Endothelial cell of umbilical vein (primary cell): ENCODE measurements at regions not wholly inside any gene's neighbourhood (a gene's known extent, or its start where the extent isn't known, plus 50 kb on each side); places are given as distances from the start of the nearest gene placed in this dataset.

Experiments used
- BruUV-seq: library from RNA; stranded (reverse); fragments of 400-500 nt; replicated peaks from 2 replicates; lab custom pipeline; 2021; lab: Mats Ljungman, UMichigan
- CTCF ChIA-PET: fragments of 300-600, 350-600 bp; sonication (Branson Sonifier 250); formaldehyde crosslinking; loops from one replicate; lab custom pipeline; 2021; ENCODE audit warnings: antibody characterized with exemption, inconsistent platforms; lab: Charles Lee
- POLR2A ChIA-PET: fragments of 300-600, 350-600 bp; sonication (Branson Sonifier 250); formaldehyde crosslinking; loops from one replicate; lab custom pipeline; 2021; ENCODE audit warnings: antibody characterized with exemption, inconsistent platforms; lab: Charles Lee
- DNase-seq: peaks from one replicate; pipeline ENCODE4 v3.0.0-alpha.2; 2011; ENCODE audit warnings: low read depth, low spot score
- FAIRE-seq: peaks from 2 replicates; lab custom pipeline; 2011; peaks lifted over from hg19 to GRCh38; lab: Jason Lieb, UNC
- H2AFZ ChIP-seq: 2 replicates; pipeline ENCODE4 v1.6.0; 2012; ENCODE audit warnings: low read depth, low read length, control low read depth, inconsistent platforms
- H3K27ac ChIP-seq: 2 replicates; pipeline ENCODE4 v1.5.1; 2011; ENCODE audit warnings: low read depth, mild to moderate bottlenecking, control low read depth, low read length, moderate library complexity; ENCODE audit not compliant: insufficient read depth
- H3K27me3 ChIP-seq, 2 experiments: 2 replicates each; pipeline versions ENCODE4 v1.6.0 to v1.6.1; 2011; ENCODE audit warnings: low read length in 2 of 2, mixed read lengths in 1 of 2; ENCODE audit not compliant: control insufficient read depth in 2 of 2, insufficient read depth in 2 of 2
- H3K36me3 ChIP-seq, 2 experiments: 2 replicates in 1 of 2; 3 replicates in 1 of 2; pipeline ENCODE4 v1.5.1; 2011; ENCODE audit warnings: low read length in 2 of 2, mild to moderate bottlenecking in 1 of 2, moderate library complexity in 1 of 2; ENCODE audit not compliant: control insufficient read depth in 2 of 2, insufficient read depth in 2 of 2; ENCODE audit errors: extremely low read depth in 1 of 2
- H3K4me1 ChIP-seq: 3 replicates; pipeline ENCODE4 v1.5.1; 2011; ENCODE audit warnings: mild to moderate bottlenecking, low read length; ENCODE audit not compliant: control insufficient read depth, insufficient read depth; ENCODE audit errors: extremely low read depth
- H3K4me2 ChIP-seq: 2 replicates; pipeline ENCODE4 v1.6.1; 2011; ENCODE audit warnings: low read length, control low read depth, mixed read lengths; ENCODE audit not compliant: insufficient read depth
- H3K4me3 ChIP-seq, 3 experiments: fragments of 200-600 bp in 1 of 3; sonication (generic), shearing (Covaris generic) in 1 of 3; replicated peaks in 1 of 3; 2 replicates each; pipeline ENCODE4 v1.5.1; 2011 to 2016; ENCODE audit warnings: control low read depth in 3 of 3, low read length in 3 of 3, mild to moderate bottlenecking in 2 of 3, inconsistent platforms in 1 of 3, low read depth in 1 of 3, moderate library complexity in 1 of 3; ENCODE audit not compliant: insufficient read depth in 1 of 3
- H3K79me2 ChIP-seq: 2 replicates; pipeline ENCODE4 v1.6.0; 2012; ENCODE audit warnings: low read length, inconsistent platforms; ENCODE audit not compliant: control insufficient read depth, insufficient read depth
- H3K9ac ChIP-seq: replicated peaks from 2 replicates; pipeline ENCODE3; 2011; ENCODE audit warnings: low read length, control low read depth; ENCODE audit not compliant: insufficient read depth; ENCODE audit errors: extremely low read depth
- H3K9me1 ChIP-seq: replicated peaks from 3 replicates; pipeline ENCODE4 v1.6.0; 2011; ENCODE audit warnings: mild to moderate bottlenecking, low read length; ENCODE audit not compliant: control insufficient read depth, insufficient read depth; ENCODE audit errors: extremely low read depth
- H3K9me3 ChIP-seq: replicated peaks from 2 replicates; pipeline ENCODE4 v1.5.1; 2012; ENCODE audit warnings: low read length, inconsistent platforms; ENCODE audit not compliant: control insufficient read depth, insufficient read depth
- H4K20me1 ChIP-seq: replicated peaks from 2 replicates; pipeline ENCODE3; 2011; ENCODE audit warnings: mild to moderate bottlenecking, low read length; ENCODE audit not compliant: control insufficient read depth, insufficient read depth; ENCODE audit errors: extremely low read depth
- FOS ChIP-seq: IDR thresholded peaks from 2 replicates; pipeline ENCODE4 v1.6.1; 2011; ENCODE audit warnings: mild to moderate bottlenecking, low read length, moderate library complexity, borderline replicate concordance; ENCODE audit not compliant: insufficient read depth
- GATA2 ChIP-seq: IDR thresholded peaks from 2 replicates; pipeline ENCODE4 v1.7.0; 2011; ENCODE audit warnings: low read depth, mild to moderate bottlenecking, moderate library complexity, mixed read lengths, low read length; ENCODE audit not compliant: insufficient read length, insufficient read depth
- JUN ChIP-seq: IDR thresholded peaks from 2 replicates; pipeline ENCODE4 v1.6.1; 2011; ENCODE audit warnings: borderline replicate concordance, low read depth; ENCODE audit not compliant: insufficient read length, insufficient read depth
- MYC ChIP-seq: IDR thresholded peaks from one replicate; pipeline ENCODE4 v1.6.1; 2011; ENCODE audit warnings: mild to moderate bottlenecking, low read depth, low read length
- POLR2A ChIP-seq: IDR thresholded peaks from 2 replicates; pipeline ENCODE4 v1.6.1; 2012; ENCODE audit warnings: low read depth, mild to moderate bottlenecking, control low read depth, low read length
- POLR2AphosphoS5 ChIP-seq: IDR thresholded peaks from 2 replicates; pipeline ENCODE4 v1.6.1; 2012; ENCODE audit warnings: low read depth, mild to moderate bottlenecking, control low read depth, low read length, moderate library complexity; ENCODE audit not compliant: insufficient read depth
- dilution Hi-C: fragments of 300-500 bp; cut with MboI; formaldehyde crosslinking; loops from one replicate; pipeline ENCODE4 v1.15.0; 2019; ENCODE audit warnings: low sequenced_read_pairs; ENCODE audit not compliant: extremely low pct_ligation_motif_present
- intact Hi-C: fragments of 100-400 bp; cut with micrococcal nuclease; formaldehyde crosslinking; loops from one replicate; pipeline ENCODE4 v1.10.0; 2022
- TF ChIP-seq, protein P1 (sequence below): IDR thresholded peaks from 2 replicates; pipeline ENCODE4 v1.6.1; 2011; ENCODE audit not compliant: insufficient read depth, insufficient read length
- TF ChIP-seq, protein P2 (sequence below), 2 donors: IDR thresholded peaks; 1 replicate in 1 of 2; 2 replicates in 1 of 2; pipeline ENCODE4 v1.5.1; 2011; ENCODE audit warnings: low read length in 2 of 2, mild to moderate bottlenecking in 2 of 2, moderate library complexity in 2 of 2, control low read depth in 1 of 2, inconsistent platforms in 1 of 2, low read depth in 1 of 2; ENCODE audit not compliant: insufficient read depth in 1 of 2; ENCODE audit errors: extremely low read depth in 1 of 2

DNA sequence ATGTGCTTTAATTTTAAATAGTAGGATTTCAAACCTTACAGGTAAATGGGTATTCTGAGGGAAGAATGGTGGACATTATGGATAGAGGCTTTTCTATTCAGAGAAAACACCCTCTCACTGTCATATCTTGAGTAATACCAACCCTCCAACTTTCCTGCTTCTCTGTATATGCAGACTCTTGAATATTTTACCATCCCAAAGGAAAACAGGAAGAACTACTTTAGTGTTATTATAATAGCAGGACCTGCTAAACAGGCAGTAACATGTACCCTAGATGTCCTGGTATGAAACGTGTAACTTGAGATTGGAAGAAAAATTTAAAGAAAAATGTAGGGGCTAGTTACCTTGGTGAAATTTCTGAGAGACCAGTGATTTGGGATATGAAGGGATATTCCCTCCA is 82.9 kb upstream of the TRHDE start:
- DNase-seq (no peak), FAIRE-seq (no peak)
- ChIA-PET POLR2A (no interaction called here), CTCF (no interaction called here)
- Histone ChIP-seq H3K4me2 (no peak overlapping the region), H4K20me1 (no peaks in the 10 kb centered on the region), H3K9ac (no peak overlapping the region), H3K4me3 (no peak overlapping the region), H3K79me2 (no peaks in the 10 kb centered on the region), H2AFZ (no peak overlapping the region), H3K9me3 (no peaks in the 10 kb centered on the region), H3K27me3 (no peaks in the 10 kb centered on the region), H3K36me3 (no peaks in the 10 kb centered on the region), H3K27ac (no peak overlapping the region), H3K9me1 (no peaks in the 10 kb centered on the region), H3K4me1 (no peaks in the 10 kb centered on the region)
- no peak for TF ChIP-seq POLR2A
- TF ChIP-seq POLR2AphosphoS5, result no peak
- no peak for TF ChIP-seq JUN
- TF ChIP-seq, protein P1, sequence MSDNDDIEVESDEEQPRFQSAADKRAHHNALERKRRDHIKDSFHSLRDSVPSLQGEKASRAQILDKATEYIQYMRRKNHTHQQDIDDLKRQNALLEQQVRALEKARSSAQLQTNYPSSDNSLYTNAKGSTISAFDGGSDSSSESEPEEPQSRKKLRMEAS, result no peak
- no peak for TF ChIP-seq FOS
- TF ChIP-seq, protein P2, sequence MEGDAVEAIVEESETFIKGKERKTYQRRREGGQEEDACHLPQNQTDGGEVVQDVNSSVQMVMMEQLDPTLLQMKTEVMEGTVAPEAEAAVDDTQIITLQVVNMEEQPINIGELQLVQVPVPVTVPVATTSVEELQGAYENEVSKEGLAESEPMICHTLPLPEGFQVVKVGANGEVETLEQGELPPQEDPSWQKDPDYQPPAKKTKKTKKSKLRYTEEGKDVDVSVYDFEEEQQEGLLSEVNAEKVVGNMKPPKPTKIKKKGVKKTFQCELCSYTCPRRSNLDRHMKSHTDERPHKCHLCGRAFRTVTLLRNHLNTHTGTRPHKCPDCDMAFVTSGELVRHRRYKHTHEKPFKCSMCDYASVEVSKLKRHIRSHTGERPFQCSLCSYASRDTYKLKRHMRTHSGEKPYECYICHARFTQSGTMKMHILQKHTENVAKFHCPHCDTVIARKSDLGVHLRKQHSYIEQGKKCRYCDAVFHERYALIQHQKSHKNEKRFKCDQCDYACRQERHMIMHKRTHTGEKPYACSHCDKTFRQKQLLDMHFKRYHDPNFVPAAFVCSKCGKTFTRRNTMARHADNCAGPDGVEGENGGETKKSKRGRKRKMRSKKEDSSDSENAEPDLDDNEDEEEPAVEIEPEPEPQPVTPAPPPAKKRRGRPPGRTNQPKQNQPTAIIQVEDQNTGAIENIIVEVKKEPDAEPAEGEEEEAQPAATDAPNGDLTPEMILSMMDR (IDR thresholded peaks at IDR 0.05; ENCODE audit: extremely low read depth in 1 of 2, insufficient read depth in 1 of 2, low read depth in 1 of 2, low read length in 2 of 2), result no peak
- no peak for TF ChIP-seq GATA2
- no peak for TF ChIP-seq MYC
- BruUV-seq, result no TSS peak
- dilution Hi-C loops (no loop called here), intact Hi-C loops (no loop called here)
